ENCODE measurements at regions not wholly inside any gene's neighbourhood (a gene's known extent, or its start where the extent isn't known, plus 50 kb on each side); places are given as distances from the start of the nearest gene placed in this dataset.

GRCh38 chr12:115882936-115883335 is 394.6 kb downstream of the MED13L start:
- intact Hi-C loops (cut with micrococcal nuclease), result no loop called here
- Histone ChIP-seq H3K9me2 (ENCODE audit: insufficient read depth) (no peaks in the 10 kb centered on the region), H3K4me3 (replicated peaks in 1 of 2; ENCODE audit: low read depth in 1 of 2, low read length in 2 of 2) (no peak overlapping the region), H3K9ac (ENCODE audit: low read length) (no peak overlapping the region), H4K20me1 (ENCODE audit: insufficient read depth) (no peaks in the 10 kb centered on the region), H3K4me2 (ENCODE audit: low read length) (no peak overlapping the region), H3K27me3 (ENCODE audit: insufficient read depth, low read length) (no peaks in the 10 kb centered on the region), H2AFZ (ENCODE audit: low read depth, low read length, poor library complexity, severe bottlenecking) (no peak overlapping the region), H3K27ac (ENCODE audit: low read depth, low read length) (no peak overlapping the region), H3K4me1 (ENCODE audit: control insufficient read depth in 1 of 2, insufficient read depth in 2 of 2, low read length in 2 of 2) (no peaks in the 10 kb centered on the region), H3K9me3 (ENCODE audit: control insufficient read depth in 1 of 2, insufficient read depth in 1 of 2, low read depth in 1 of 2, low read length in 2 of 2) (no peaks in the 10 kb centered on the region), H3K79me2 (ENCODE audit: insufficient read depth, low read length) (no peaks in the 10 kb centered on the region), H3K36me3 (ENCODE audit: control insufficient read depth in 1 of 2, insufficient read depth in 2 of 2, low read length in 2 of 2) (no peaks in the 10 kb centered on the region)
- ChIA-PET CTCF (interaction anchor here (1.9 kb wide), 1 partner anchor 10 kb away, joined by 6 read pairs; no protein-coding TSS in a partner anchor), POLR2A (no interaction called here), RAD21 (ENCODE audit: low non-redundant PET in 1 of 2, low total read pairs in 2 of 2, uncharacterized antibody in 2 of 2, unreplicated experiment in 2 of 2) (no interaction called here)
- BruUV-seq (replicated peaks), result no TSS peak
- DNase-seq (ENCODE audit: low read depth, low spot score) (no peak), ATAC-seq (no peak)
- TF ChIP-seq SRF (IDR thresholded peaks at IDR 0.05; ENCODE audit: low read depth) (no peak), ELF1 (IDR thresholded peaks at IDR 0.05; ENCODE audit: borderline replicate concordance, low read depth) (no peak), CEBPB (IDR thresholded peaks at IDR 0.05; ENCODE audit: low read depth) (no peak), FOSL1 (IDR thresholded peaks at IDR 0.05; ENCODE audit: low read depth) (no peak), JUND (IDR thresholded peaks at IDR 0.05) (no peak), SP1 (IDR thresholded peaks at IDR 0.05; ENCODE audit: low read depth) (no peak)
- TF ChIP-seq, protein P1, sequence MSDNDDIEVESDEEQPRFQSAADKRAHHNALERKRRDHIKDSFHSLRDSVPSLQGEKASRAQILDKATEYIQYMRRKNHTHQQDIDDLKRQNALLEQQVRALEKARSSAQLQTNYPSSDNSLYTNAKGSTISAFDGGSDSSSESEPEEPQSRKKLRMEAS (IDR thresholded peaks at IDR 0.05), result no peak

- ATAC-seq (no peak), DNase-seq (ENCODE audit: low read depth, low spot score) (no peak)
- Histone ChIP-seq H3K9me3 (ENCODE audit: control insufficient read depth in 1 of 2, insufficient read depth in 1 of 2, low read depth in 1 of 2, low read length in 2 of 2) (no peaks in the 10 kb centered on the region), H3K4me1 (ENCODE audit: control insufficient read depth in 1 of 2, insufficient read depth in 2 of 2, low read length in 2 of 2) (no peaks in the 10 kb centered on the region), H3K4me2 (ENCODE audit: low read length) (no peak overlapping the region), H4K20me1 (ENCODE audit: insufficient read depth) (no peaks in the 10 kb centered on the region), H3K9ac (ENCODE audit: low read length) (no peak overlapping the region), H3K27ac (ENCODE audit: low read depth, low read length) (no peak overlapping the region), H3K36me3 (ENCODE audit: control insufficient read depth in 1 of 2, insufficient read depth in 2 of 2, low read length in 2 of 2) (no peaks in the 10 kb centered on the region), H3K4me3 (replicated peaks in 1 of 2; ENCODE audit: low read depth in 1 of 2, low read length in 2 of 2) (no peak overlapping the region), H3K79me2 (ENCODE audit: insufficient read depth, low read length) (no peaks in the 10 kb centered on the region), H3K9me2 (ENCODE audit: insufficient read depth) (no peaks in the 10 kb centered on the region), H3K27me3 (ENCODE audit: insufficient read depth, low read length) (no peaks in the 10 kb centered on the region), H2AFZ (ENCODE audit: low read depth, low read length, poor library complexity, severe bottlenecking) (no peak overlapping the region)
- intact Hi-C loops (cut with micrococcal nuclease), result no loop called here
- no peak for TF ChIP-seq POLR2A (IDR thresholded peaks at IDR 0.05; ENCODE audit: borderline replicate concordance, extremely low read depth, insufficient read depth, insufficient read length)
- TF ChIP-seq, protein P2, sequence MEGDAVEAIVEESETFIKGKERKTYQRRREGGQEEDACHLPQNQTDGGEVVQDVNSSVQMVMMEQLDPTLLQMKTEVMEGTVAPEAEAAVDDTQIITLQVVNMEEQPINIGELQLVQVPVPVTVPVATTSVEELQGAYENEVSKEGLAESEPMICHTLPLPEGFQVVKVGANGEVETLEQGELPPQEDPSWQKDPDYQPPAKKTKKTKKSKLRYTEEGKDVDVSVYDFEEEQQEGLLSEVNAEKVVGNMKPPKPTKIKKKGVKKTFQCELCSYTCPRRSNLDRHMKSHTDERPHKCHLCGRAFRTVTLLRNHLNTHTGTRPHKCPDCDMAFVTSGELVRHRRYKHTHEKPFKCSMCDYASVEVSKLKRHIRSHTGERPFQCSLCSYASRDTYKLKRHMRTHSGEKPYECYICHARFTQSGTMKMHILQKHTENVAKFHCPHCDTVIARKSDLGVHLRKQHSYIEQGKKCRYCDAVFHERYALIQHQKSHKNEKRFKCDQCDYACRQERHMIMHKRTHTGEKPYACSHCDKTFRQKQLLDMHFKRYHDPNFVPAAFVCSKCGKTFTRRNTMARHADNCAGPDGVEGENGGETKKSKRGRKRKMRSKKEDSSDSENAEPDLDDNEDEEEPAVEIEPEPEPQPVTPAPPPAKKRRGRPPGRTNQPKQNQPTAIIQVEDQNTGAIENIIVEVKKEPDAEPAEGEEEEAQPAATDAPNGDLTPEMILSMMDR (IDR thresholded peaks at IDR 0.05 in 2 of 3, conservative IDR thresholded peaks at IDR 0.05 in 1 of 3; ENCODE audit: borderline replicate concordance in 1 of 3, insufficient read depth in 1 of 3, low read depth in 2 of 3, low read length in 2 of 3), result no peak
- TF ChIP-seq, protein P1 (IDR thresholded peaks at IDR 0.05), result no peak
- no peak for TF ChIP-seq FOSL1 (IDR thresholded peaks at IDR 0.05; ENCODE audit: low read depth)
- no peak for TF ChIP-seq EZH2phosphoT487 (IDR thresholded peaks at IDR 0.05; ENCODE audit: borderline replicate concordance)
- TF ChIP-seq REST (IDR thresholded peaks at IDR 0.05; ENCODE audit: low read depth), result no peak
- TF ChIP-seq JUND (IDR thresholded peaks at IDR 0.05), result no peak
- TF ChIP-seq CBX3 (IDR thresholded peaks at IDR 0.05; ENCODE audit: low read depth), result no peak
- ChIA-PET RAD21 (ENCODE audit: low non-redundant PET in 1 of 2, low total read pairs in 2 of 2, uncharacterized antibody in 2 of 2, unreplicated experiment in 2 of 2) (no interaction called here), POLR2A (no interaction called here), CTCF (no interaction called here)
- no TSS peak for BruUV-seq (replicated peaks)
Observed at GRCh38 chr12:115880238-115880637, 397.3 kb downstream of the MED13L start.

All from HCT116 (cell line).